Islet precursor cell (in vitro differentiated cells): ENCODE measurements at regions not wholly inside any gene's neighbourhood (a gene's known extent, or its start where the extent isn't known, plus 50 kb on each side); places are given as distances from the start of the nearest gene placed in this dataset.

Source experiments
- DNase-seq: peaks from one replicate; pipeline ENCODE4 v3.0.0-alpha.2; 2018

- no peak for DNase-seq
These were observed 347.8 kb upstream of the GULP1 start for GRCh38 chr2:187943772-187944369.

GRCh38 chr2:187949859-187950258 is 341.8 kb upstream of the GULP1 start:
- no peak for DNase-seq

GRCh38 chr2:187951470-187952218 is 340.0 kb upstream of the GULP1 start:
- no peak for DNase-seq

GRCh38 chr2:187956906-187957534 is 334.7 kb upstream of the GULP1 start:
- DNase-seq: no peak

- no peak for DNase-seq
These were observed 331.9 kb upstream of the GULP1 start for GRCh38 chr2:187959821-187960220.

- DNase-seq: no peak
These were observed 329.1 kb upstream of the GULP1 start for GRCh38 chr2:187962538-187962937.

- no peak for DNase-seq
These were observed 326.9 kb upstream of the GULP1 start for GRCh38 chr2:187964746-187965145.

GRCh38 chr2:187966924-187967323 is 324.8 kb upstream of the GULP1 start:
- DNase-seq: no peak

- no peak for DNase-seq
These were observed 319.8 kb upstream of the GULP1 start for GRCh38 chr2:187971893-187972292.

- DNase-seq: no peak
These were observed 315.3 kb upstream of the GULP1 start for GRCh38 chr2:187976259-187976985.

GRCh38 chr2:187976986-187977333 is 314.7 kb upstream of the GULP1 start:
- DNase-seq: no peak

- no peak for DNase-seq
These were observed 313.3 kb upstream of the GULP1 start for GRCh38 chr2:187978356-187978755.

- no peak for DNase-seq
These were observed 309.0 kb upstream of the GULP1 start for GRCh38 chr2:187982668-187983067.

GRCh38 chr2:187985195-187985594 is 306.5 kb upstream of the GULP1 start:
- DNase-seq: no peak

- DNase-seq: no peak
These were observed 305.8 kb upstream of the GULP1 start for GRCh38 chr2:187985923-187986322.

GRCh38 chr2:187986390-187987105 is 305.1 kb upstream of the GULP1 start:
- peak; percentile 66 for DNase-seq

- no peak for DNase-seq
These were observed 303.3 kb upstream of the GULP1 start for GRCh38 chr2:187988348-187988747.

GRCh38 chr2:187989925-187990623 is 301.6 kb upstream of the GULP1 start:
- peak; percentile 79 for DNase-seq

GRCh38 chr2:187991389-187991788 is 300.3 kb upstream of the GULP1 start:
- DNase-seq: no peak

GRCh38 chr2:187994464-187995331 is 297.0 kb upstream of the GULP1 start:
- DNase-seq: peak; percentile 64

- DNase-seq: no peak
These were observed 296.1 kb upstream of the GULP1 start for GRCh38 chr2:187995556-187995955.
